Esophagus squamous epithelium (tissue), 5 donors: ENCODE measurements at regions not wholly inside any gene's neighbourhood (a gene's known extent, or its start where the extent isn't known, plus 50 kb on each side); places are given as distances from the start of the nearest gene placed in this dataset.

Source experiments
- DNase-seq: peaks from one replicate; lab custom pipeline; 2025; lab: John Stamatoyannopoulos, UW
- H3K27ac ChIP-seq, 4 donors: fragments of 200-600 bp; sonication (generic); one replicate each; pipeline ENCODE4 v1.5.1; 2016 to 2019; ENCODE audit warnings: mild to moderate bottlenecking in 1 of 4
- H3K27me3 ChIP-seq, 4 donors: fragments of 200-600 bp; sonication (generic); 1 replicate in 3 of 4; 2 replicates in 1 of 4; pipeline versions ENCODE4 v1.5.1 to v1.6.0; 2017 to 2021; ENCODE audit warnings: antibody characterized with exemption in 1 of 4
- H3K36me3 ChIP-seq, 3 donors: fragments of 200-600 bp; sonication (generic); one replicate each; pipeline ENCODE4 v1.5.1; 2016 to 2019
- H3K4me1 ChIP-seq, 3 donors: fragments of 200-600 bp; sonication (generic); one replicate each; pipeline ENCODE4 v1.5.1; 2017 to 2019
- H3K4me3 ChIP-seq, 4 donors: fragments of 200-600 bp; sonication (generic); 1 replicate in 3 of 4; 2 replicates in 1 of 4; pipeline ENCODE4 v1.5.1; 2016 to 2019; ENCODE audit warnings: mild to moderate bottlenecking in 2 of 4, moderate library complexity in 1 of 4
- H3K9me3 ChIP-seq, 3 donors: fragments of 200-600 bp; sonication (generic); one replicate each; pipeline ENCODE4 v1.5.1; 2016 to 2019
- CTCF ChIP-seq, 6 experiments: fragments of 450-650 bp in 4 of 6; fragments of 200-600 bp in 2 of 6; sonication (generic) in 2 of 6; IDR thresholded peaks; one replicate each; pipeline ENCODE4 v1.5.1; 2016 to 2019; ENCODE audit warnings: antibody characterized with exemption in 6 of 6, mild to moderate bottlenecking in 4 of 6, moderate library complexity in 4 of 6
- POLR2A ChIP-seq, 4 donors: fragments of 450-650 bp; IDR thresholded peaks; one replicate each; pipeline ENCODE4 v1.6.1; 2017; ENCODE audit warnings: antibody characterized with exemption in 4 of 4, mild to moderate bottlenecking in 4 of 4, moderate library complexity in 3 of 4
- WGBS, 2 donors: methylation state at CpG; one replicate each; pipeline ENCODE4 v1.1.5; 2018; 5-methylcytosine and 5-hydroxymethylcytosine counted together
- intact Hi-C: fragments of 100-400 bp; cut with DNase I; formaldehyde crosslinking; loops from one replicate; pipeline ENCODE4 v1.15.0; 2022
- donor health status: DM: yes; HTN: yes; CAD: no.

- no peaks in the 10 kb centered on the region for H3K9me3 ChIP-seq
- no peaks in the 10 kb centered on the region for H3K27me3 ChIP-seq
- no peak for DNase-seq
- H3K27ac ChIP-seq = no peak overlapping the region
- intact Hi-C loops = no loop called here
- H3K36me3 ChIP-seq = no peaks in the 10 kb centered on the region
- 43 to 49% methylated on average over 3 to 5 of the region's 5 CpGs for WGBS, 2 donors
- TF ChIP-seq POLR2A (IDR thresholded peaks at IDR 0.05) = no peak
- no peak for TF ChIP-seq CTCF (IDR thresholded peaks at IDR 0.05)
- H3K4me1 ChIP-seq = no peaks in the 10 kb centered on the region
- H3K4me3 ChIP-seq = no peak overlapping the region
Observed at GRCh38 chr6:79802657-79803300, 144.6 kb downstream of the ELOVL4 start.

GRCh38 chr6:79801362-79801761 lies 146.0 kb downstream of the ELOVL4 start:
- Histone ChIP-seq H3K27me3 (no peaks in the 10 kb centered on the region), H3K4me3 (no peak overlapping the region), H3K4me1 (no peaks in the 10 kb centered on the region), H3K27ac (no peak overlapping the region), H3K36me3 (no peaks in the 10 kb centered on the region), H3K9me3 (no peaks in the 10 kb centered on the region)
- intact Hi-C loops = no loop called here
- TF ChIP-seq CTCF (IDR thresholded peaks at IDR 0.05) (no peak), POLR2A (IDR thresholded peaks at IDR 0.05) (no peak)
- no peak for DNase-seq

GRCh38 chr6:79798841-79799240 lies 148.5 kb downstream of the ELOVL4 start:
- H3K4me3 ChIP-seq = no peak overlapping the region
- intact Hi-C loops = no loop called here
- WGBS, 2 donors = 37 to 52% methylated on average over 2 of the region's 2 CpGs
- no peak for DNase-seq
- no peaks in the 10 kb centered on the region for H3K9me3 ChIP-seq
- H3K27me3 ChIP-seq = no peaks in the 10 kb centered on the region
- TF ChIP-seq POLR2A (IDR thresholded peaks at IDR 0.05) (no peak), CTCF (IDR thresholded peaks at IDR 0.05) (no peak)
- no peaks in the 10 kb centered on the region for H3K36me3 ChIP-seq
- H3K27ac ChIP-seq = no peak overlapping the region
- H3K4me1 ChIP-seq = no peaks in the 10 kb centered on the region

- WGBS, 2 donors = 67 to 84% methylated on average over 2 of the region's 2 CpGs
- TF ChIP-seq POLR2A (IDR thresholded peaks at IDR 0.05) = no peak
- no peak for TF ChIP-seq CTCF (IDR thresholded peaks at IDR 0.05)
- no peak for DNase-seq
Observed at GRCh38 chr6:79797912-79798311, 149.4 kb downstream of the ELOVL4 start.

GRCh38 chr6:79797163-79797764 lies 150.1 kb downstream of the ELOVL4 start:
- DNase-seq = no peak
- 60 to 61% methylated on average over 3 of the region's 3 CpGs for WGBS, 2 donors
- Histone ChIP-seq H3K27me3 (no peaks in the 10 kb centered on the region), H3K4me3 (no peak overlapping the region), H3K27ac (no peak overlapping the region), H3K36me3 (no peaks in the 10 kb centered on the region), H3K4me1 (no peaks in the 10 kb centered on the region), H3K9me3 (no peaks in the 10 kb centered on the region)
- TF ChIP-seq POLR2A (IDR thresholded peaks at IDR 0.05) (no peak), CTCF (IDR thresholded peaks at IDR 0.05) (no peak)
- intact Hi-C loops = no loop called here

More at GRCh38 chr6:79797912-79798311, 149.4 kb downstream of the ELOVL4 start:
- Histone ChIP-seq H3K9me3 (no peaks in the 10 kb centered on the region), H3K27me3 (no peaks in the 10 kb centered on the region), H3K36me3 (no peaks in the 10 kb centered on the region), H3K4me1 (no peaks in the 10 kb centered on the region), H3K27ac (no peak overlapping the region), H3K4me3 (no peak overlapping the region)
- intact Hi-C loops = no loop called here
